HG03159 (cell line): ENCODE measurements at regions not wholly inside any gene's neighbourhood (a gene's known extent, or its start where the extent isn't known, plus 50 kb on each side); places are given as distances from the start of the nearest gene placed in this dataset.

Experiments used
- ATAC-seq: cut with Tn5 transposase; IDR thresholded peaks from one replicate; pipeline ENCODE4 v1.9.1; 2021; ENCODE audit warnings: mild to moderate bottlenecking, moderate library complexity; ENCODE audit not compliant: unreplicated experiment

DNA sequence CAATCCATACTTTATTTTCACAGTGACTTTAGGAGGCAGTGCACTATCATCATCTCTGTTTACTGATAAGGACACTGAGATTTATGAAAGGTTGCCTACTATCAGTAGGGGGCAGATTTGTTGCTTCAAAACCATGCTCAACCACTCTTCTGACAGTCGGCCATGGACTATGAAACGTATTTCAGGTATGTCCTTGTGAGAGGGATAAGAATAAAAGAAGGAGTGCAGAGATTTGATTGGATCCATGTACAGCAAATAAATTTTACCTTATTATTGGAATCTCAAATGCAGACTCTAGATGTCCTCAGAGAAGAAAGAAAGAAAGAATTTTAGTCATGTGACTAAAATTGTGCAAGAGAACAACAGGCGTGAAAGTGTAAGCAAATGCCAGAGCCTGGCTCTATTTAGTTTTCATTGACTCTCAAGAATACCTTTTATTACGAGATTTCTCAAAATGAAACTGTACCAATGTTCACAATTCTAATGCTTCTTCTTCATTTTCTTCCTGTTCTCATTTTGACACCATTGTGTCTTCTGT lies 296.6 kb upstream of the RASA1 start:
- ATAC-seq, result no peak

DNA sequence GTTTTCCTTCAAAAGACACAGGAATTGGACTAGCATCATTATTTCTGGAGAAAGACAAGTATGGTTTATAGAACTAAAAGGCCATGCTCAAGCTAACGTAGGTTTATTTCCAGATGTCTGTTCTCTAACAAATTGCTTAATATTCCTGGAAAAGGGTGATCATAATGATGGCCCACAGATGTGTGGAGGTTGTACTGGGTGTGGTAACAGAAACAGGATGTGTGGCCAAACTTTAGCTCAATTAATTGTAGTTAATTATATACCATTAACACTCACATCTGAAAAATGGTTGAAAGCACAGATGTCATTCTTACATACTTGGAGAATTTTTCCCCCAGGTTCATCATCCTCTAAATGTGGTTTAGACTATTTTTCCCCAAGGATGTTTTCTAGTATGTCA lies 292.7 kb upstream of the RASA1 start:
- ATAC-seq, result no peak

DNA sequence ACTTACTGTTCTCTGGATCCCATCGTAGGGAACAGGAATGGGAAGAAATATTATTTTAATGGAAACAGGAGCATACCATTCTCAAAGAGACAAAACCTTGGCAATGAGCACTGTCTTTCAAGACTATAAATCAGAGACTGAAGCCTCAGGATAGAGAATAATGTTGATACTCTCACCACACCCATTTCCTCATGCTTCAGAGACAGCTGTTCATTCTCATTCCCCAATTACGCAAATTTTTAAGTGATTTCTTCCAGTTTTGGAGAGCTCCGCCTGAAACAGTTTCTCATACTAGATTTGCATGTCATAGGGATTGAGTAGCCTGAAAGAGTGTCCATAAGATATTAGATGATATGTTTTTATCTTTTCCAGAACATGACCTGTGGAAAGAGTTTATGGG lies 290.5 kb upstream of the RASA1 start:
- ATAC-seq, result no peak

- no peak for ATAC-seq
These were observed 289.9 kb upstream of the RASA1 start for GRCh38 chr5:86977808-86978207.

DNA sequence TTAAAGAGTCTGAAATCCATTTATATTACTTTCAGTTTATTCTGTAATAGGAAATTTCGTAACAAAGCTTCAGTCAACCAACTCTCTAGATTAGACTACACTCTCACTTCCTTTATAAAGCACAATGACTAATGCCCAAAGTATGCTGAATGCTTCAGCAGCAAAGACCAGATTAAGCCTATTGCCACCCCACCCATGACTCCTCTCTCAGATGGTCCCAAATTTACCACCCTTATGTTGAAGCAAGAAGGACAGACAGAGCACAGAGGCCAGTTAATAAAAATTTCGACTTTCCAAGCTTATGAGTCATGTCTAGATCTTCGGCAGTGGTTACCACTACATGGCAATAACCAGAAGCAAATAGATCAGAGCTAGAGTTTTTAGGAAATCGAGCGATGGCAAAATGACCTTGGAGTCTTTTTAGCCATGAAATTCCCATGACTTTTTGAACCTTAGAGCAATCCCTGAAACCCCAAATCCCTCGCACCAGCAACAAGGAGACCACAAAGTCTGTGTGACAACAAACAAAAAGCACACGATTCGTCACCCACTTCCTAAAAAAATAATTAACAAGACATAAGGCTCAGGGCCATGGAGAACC lies 287.8 kb upstream of the RASA1 start:
- no peak for ATAC-seq

DNA sequence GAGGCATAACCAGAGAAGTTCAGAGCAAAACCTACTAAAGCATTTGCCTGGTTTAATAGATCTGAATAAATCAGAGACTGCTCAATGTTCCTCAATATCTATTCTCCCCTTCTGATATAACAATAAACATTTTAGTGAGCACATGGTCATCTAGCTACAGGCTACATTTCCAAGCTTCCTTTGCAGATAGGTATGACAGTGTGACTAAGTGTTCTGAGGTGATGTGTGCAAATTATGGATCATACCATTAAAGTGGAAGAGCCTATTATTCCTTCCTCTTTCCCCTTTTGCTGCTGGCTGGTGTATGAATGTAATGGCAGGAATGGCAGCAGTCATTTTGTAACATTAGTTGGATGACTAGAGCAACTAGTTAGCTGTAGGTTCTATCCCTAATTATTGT lies 285.8 kb upstream of the RASA1 start:
- no peak for ATAC-seq

- no peak for ATAC-seq
These were observed 284.5 kb upstream of the RASA1 start for GRCh38 chr5:86983208-86983607.

GRCh38 chr5:86986837-86987236 lies 280.8 kb upstream of the RASA1 start:
- no peak for ATAC-seq

- no peak for ATAC-seq
These were observed 270.2 kb upstream of the RASA1 start for GRCh38 chr5:86997516-86997915.

- no peak for ATAC-seq
These were observed 267.7 kb upstream of the RASA1 start for GRCh38 chr5:86999951-87000350.

- ATAC-seq, result no peak
These were observed 265.2 kb upstream of the RASA1 start for GRCh38 chr5:87002485-87002884.

GRCh38 chr5:87004101-87004500 lies 263.6 kb upstream of the RASA1 start:
- ATAC-seq, result no peak

DNA sequence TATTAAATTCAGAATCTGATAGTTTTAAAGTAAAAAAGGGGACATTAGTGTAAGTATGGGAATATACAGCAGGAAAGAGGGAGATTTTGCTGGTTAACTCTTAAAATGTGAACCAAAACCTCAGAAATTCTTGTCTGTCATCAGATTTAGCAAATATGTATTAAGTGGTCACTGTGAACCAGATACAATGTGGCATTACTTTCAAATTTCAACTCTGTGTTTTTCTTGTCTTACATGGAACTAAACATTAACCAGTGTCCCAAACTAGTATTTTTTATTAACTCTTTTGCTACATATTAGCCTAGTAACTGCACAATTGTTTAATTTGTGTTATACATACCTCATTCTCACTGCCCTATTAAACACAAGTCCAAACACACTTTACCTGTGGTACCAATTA lies 259.9 kb upstream of the RASA1 start:
- no peak for ATAC-seq

GRCh38 chr5:87008751-87009560 lies 258.7 kb upstream of the RASA1 start:
- no peak for ATAC-seq

GRCh38 chr5:87010736-87011135 lies 256.9 kb upstream of the RASA1 start:
- no peak for ATAC-seq

GRCh38 chr5:87015901-87016300 lies 251.8 kb upstream of the RASA1 start:
- ATAC-seq, result no peak

- ATAC-seq, result peak; percentile 85
These were observed 247.4 kb upstream of the RASA1 start for GRCh38 chr5:87020099-87020934.

DNA sequence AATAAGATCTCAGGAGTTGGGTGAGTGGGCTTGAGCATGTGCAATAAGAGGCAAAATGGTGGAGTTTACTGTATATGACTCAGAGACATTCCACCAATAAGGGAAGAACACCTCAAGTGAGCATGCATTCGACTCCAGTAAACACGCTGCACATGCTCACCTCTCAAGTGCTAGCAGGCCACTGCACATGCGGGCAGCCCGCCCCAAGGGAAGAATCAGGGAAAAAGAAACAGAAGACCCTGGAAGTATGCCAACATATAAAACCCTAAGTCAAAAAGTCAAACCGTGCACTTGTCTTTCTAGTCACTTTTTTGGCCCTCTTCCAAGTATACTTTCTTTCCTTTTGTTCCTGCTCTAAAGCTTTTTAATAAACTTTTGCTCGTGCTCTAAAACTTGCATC lies 245.3 kb upstream of the RASA1 start:
- ATAC-seq, result no peak

DNA sequence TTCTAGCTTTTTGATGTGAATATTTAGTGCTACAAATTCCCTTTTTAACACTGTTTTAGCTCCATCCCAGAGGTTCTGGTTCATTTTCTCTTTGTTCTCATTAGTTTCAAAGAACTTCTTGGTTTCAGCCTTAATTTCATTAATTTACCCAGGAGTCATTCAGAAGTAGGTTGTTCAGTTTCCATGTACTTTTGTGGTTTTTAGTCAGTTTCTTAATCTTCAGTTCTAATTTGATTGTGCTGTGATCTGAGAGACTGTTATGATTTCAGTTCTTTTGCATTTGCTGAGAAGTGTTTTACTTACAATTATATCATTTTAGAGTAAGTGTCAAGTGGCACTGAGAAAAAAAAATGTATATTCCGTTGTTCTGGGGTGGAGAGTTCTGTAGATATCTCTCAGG lies 240.1 kb upstream of the RASA1 start:
- no peak for ATAC-seq

DNA sequence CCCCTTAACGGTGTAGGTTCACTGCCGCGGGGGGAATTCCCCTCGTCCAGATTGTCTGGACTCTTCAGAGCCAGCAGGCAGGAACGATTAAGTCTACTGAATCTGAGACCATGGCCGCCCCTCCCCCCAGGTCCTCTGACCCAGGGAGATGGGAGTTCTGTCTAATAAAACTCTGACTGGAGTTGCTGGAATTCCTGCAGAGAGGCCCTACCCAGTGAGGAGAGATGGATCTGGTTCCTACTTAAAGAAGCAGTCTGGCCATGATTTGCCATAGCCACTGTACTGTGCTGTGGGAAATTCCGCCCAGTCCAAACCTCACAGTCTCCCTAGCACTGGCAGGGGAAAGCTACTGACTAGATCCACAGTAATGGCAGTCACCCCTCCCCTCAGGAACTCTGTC lies 237.7 kb upstream of the RASA1 start:
- no peak for ATAC-seq

GRCh38 chr5:87030699-87031098 lies 237.0 kb upstream of the RASA1 start:
- ATAC-seq, result no peak

DNA sequence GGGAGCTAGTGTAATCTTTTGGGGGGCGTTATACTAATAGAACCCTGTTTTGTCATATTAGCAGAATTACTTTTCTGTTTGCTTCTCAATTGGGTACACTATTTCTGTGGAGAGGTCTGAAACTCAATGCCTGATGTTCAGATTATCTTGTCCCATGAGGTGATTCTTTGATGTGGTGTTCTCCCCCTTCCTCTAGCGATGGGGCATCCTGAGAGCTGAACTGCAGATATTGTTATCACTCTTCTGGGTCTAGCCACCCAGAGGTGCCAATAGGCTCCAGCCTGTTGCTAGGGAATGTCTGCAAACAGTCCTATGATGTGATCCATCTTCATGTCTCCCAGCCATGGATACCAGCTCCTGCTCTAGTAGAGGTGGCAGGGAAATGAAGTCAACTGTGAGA lies 233.1 kb upstream of the RASA1 start:
- ATAC-seq, result no peak
